Transverse colon (tissue), 4 donors: ENCODE measurements at regions not wholly inside any gene's neighbourhood (a gene's known extent, or its start where the extent isn't known, plus 50 kb on each side); places are given as distances from the start of the nearest gene placed in this dataset.

Experiments
- DNase-seq: peaks from one replicate; pipeline ENCODE4 v3.0.0-alpha.2; 2019
- H3K27ac ChIP-seq, 4 donors: fragments of 200-600 bp; sonication (generic); 2 replicates each; pipeline ENCODE4 v1.5.1; 2016 to 2018; ENCODE audit warnings: inconsistent platforms in 4 of 4
- H3K27me3 ChIP-seq: fragments of 200-600 bp; sonication (generic); 2 replicates; pipeline ENCODE4 v1.5.1; 2017; ENCODE audit warnings: inconsistent platforms
- H3K36me3 ChIP-seq, 4 donors: fragments of 200-600 bp; sonication (generic); 2 replicates each; pipeline ENCODE4 v1.5.1; 2017 to 2019; ENCODE audit warnings: inconsistent platforms in 4 of 4
- H3K4me1 ChIP-seq, 4 donors: fragments of 200-600 bp; sonication (generic); 2 replicates each; pipeline ENCODE4 v1.5.1; 2017 to 2020; ENCODE audit warnings: inconsistent platforms in 4 of 4
- H3K4me3 ChIP-seq, 4 donors: fragments of 200-600 bp; sonication (generic); 1 replicate in 1 of 4; 2 replicates in 3 of 4; pipeline versions ENCODE4 v1.5.1 to v1.6.1; 2017 to 2019; ENCODE audit warnings: inconsistent platforms in 4 of 4
- H3K9me3 ChIP-seq, 2 donors: fragments of 200-600 bp; sonication (generic); 2 replicates each; pipeline ENCODE4 v1.5.1; 2017 to 2019; ENCODE audit warnings: inconsistent platforms in 2 of 2
- CTCF ChIP-seq, 5 experiments: fragments of 200-600 bp in 3 of 5; fragments of 450-650 bp in 2 of 5; sonication (generic) in 3 of 5; IDR thresholded peaks; 1 replicate in 2 of 5; 2 replicates in 3 of 5; pipeline ENCODE4 v1.5.1; 2016 to 2017; ENCODE audit warnings: antibody characterized with exemption in 5 of 5, inconsistent platforms in 3 of 5, mild to moderate bottlenecking in 2 of 5, moderate library complexity in 1 of 5
- EP300 ChIP-seq: sonication (generic); formaldehyde crosslinking; IDR thresholded peaks from one replicate; pipeline ENCODE4 v1.6.1; 2017; ENCODE audit warnings: antibody characterized with exemption, low read depth
- POLR2A ChIP-seq: fragments of 450-650 bp; IDR thresholded peaks from one replicate; pipeline ENCODE4 v1.6.1; 2016; ENCODE audit warnings: antibody characterized with exemption, mild to moderate bottlenecking, moderate library complexity
- POLR2AphosphoS5 ChIP-seq, 3 donors: sonication (generic); formaldehyde crosslinking; IDR thresholded peaks; one replicate each; pipeline ENCODE4 v1.6.1; 2016; ENCODE audit warnings: antibody characterized with exemption in 3 of 3
- WGBS, 2 donors: methylation state at CpG; one replicate each; pipeline ENCODE4 v1.1.5; 2018; ENCODE audit warnings: low coverage in 1 of 2; 5-methylcytosine and 5-hydroxymethylcytosine counted together
- in situ Hi-C, 4 donors: fragments of 200-750 bp; cut with MboI; loops; one replicate each; pipeline versions ENCODE4 v1.15.0 to v1.15.1; 2017; ENCODE audit warnings: low sequenced_read_pairs in 3 of 4, low pct_ligation_motif_present in 1 of 4, low pct_unique_long_range_greater_than_20kb in 1 of 4
- intact Hi-C: fragments of 100-400 bp; cut with DNase I; formaldehyde crosslinking; loops from one replicate; pipeline ENCODE4 v1.15.1; 2023; ENCODE audit warnings: low total_unique reads

- DNase-seq, result no peak
- peaks cover 13% of the 10 kb centered on the region in 2 donors for H3K9me3 ChIP-seq
- H3K27me3 ChIP-seq, result no peaks in the 10 kb centered on the region
- in situ Hi-C loops, result no loop called here
- H3K36me3 ChIP-seq, result no peaks in the 10 kb centered on the region
- WGBS, 2 donors, result 60 to 74% methylated on average over 2 to 3 of the region's 3 CpGs
- TF ChIP-seq CTCF (IDR thresholded peaks at IDR 0.05), result no peak
- TF ChIP-seq POLR2AphosphoS5 (IDR thresholded peaks at IDR 0.05), result no peak
- no peak for TF ChIP-seq EP300
- TF ChIP-seq POLR2A, result no peak
- H3K27ac ChIP-seq, result no peak overlapping the region
- H3K4me1 ChIP-seq, result peaks cover 0 to 8% (median 0%) of the 10 kb centered on the region in 4 donors
- intact Hi-C loops, result no loop called here
- no peak overlapping the region for H3K4me3 ChIP-seq
Measured at GRCh38 chr22:22992474-22992873, 77.8 kb upstream of the GNAZ start.

DNA sequence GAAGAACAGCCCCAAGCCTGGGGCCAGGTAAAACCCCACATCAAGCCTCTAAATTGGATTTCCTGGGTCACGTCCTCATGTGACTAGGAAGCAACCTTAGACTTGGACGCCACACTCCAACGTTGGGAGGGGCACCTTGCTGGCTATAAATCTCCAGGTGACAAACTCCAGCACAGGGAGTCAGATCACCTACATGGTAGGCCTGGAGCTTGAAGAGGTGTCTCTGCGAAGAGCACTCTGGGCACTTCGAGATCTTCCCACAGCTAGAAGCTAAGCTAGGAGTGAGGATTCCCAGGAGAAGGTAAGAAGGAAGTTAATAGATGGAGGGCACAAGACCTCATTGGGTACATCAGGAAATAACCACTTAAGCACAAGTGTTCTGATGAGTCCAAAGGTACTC is 77.1 kb upstream of the GNAZ start:
- WGBS, 2 donors, result 59% methylated on average over 5 of the region's 5 CpGs; no CpG with 5 or more reads in 1 of the 2 donors

GRCh38 chr22:22995166-22995565 is 75.2 kb upstream of the GNAZ start:
- H3K27ac ChIP-seq, result no peak overlapping the region
- H3K27me3 ChIP-seq, result no peaks in the 10 kb centered on the region
- no peak for DNase-seq
- peaks cover 0 to 8% (median 0%) of the 10 kb centered on the region in 4 donors for H3K4me1 ChIP-seq
- intact Hi-C loops, result no loop called here
- no peak for TF ChIP-seq POLR2A
- no peak for TF ChIP-seq EP300
- TF ChIP-seq POLR2AphosphoS5 (IDR thresholded peaks at IDR 0.05), result no peak
- no peak for TF ChIP-seq CTCF (IDR thresholded peaks at IDR 0.05)
- peaks cover 17 to 21% of the 10 kb centered on the region in 2 donors for H3K9me3 ChIP-seq
- no peak overlapping the region for H3K4me3 ChIP-seq
- 30 to 31% methylated on average over 3 of the region's 3 CpGs for WGBS, 2 donors
- in situ Hi-C loops, result no loop called here
- H3K36me3 ChIP-seq, result no peaks in the 10 kb centered on the region

More for the DNA sequence above, 77.1 kb upstream of the GNAZ start:
- peaks cover 0 to 8% (median 0%) of the 10 kb centered on the region in 4 donors for H3K4me1 ChIP-seq
- H3K36me3 ChIP-seq, result no peaks in the 10 kb centered on the region
- H3K4me3 ChIP-seq, result no peak overlapping the region
- peaks cover 17 to 21% of the 10 kb centered on the region in 2 donors for H3K9me3 ChIP-seq
- intact Hi-C loops (no loop called here), in situ Hi-C loops (no loop called here)
- H3K27ac ChIP-seq, result no peak overlapping the region
- DNase-seq, result peak; percentile 16
- TF ChIP-seq EP300 (no peak), POLR2AphosphoS5 (IDR thresholded peaks at IDR 0.05) (no peak), POLR2A (no peak), CTCF (IDR thresholded peaks at IDR 0.05) (no peak)
- no peaks in the 10 kb centered on the region for H3K27me3 ChIP-seq

DNA sequence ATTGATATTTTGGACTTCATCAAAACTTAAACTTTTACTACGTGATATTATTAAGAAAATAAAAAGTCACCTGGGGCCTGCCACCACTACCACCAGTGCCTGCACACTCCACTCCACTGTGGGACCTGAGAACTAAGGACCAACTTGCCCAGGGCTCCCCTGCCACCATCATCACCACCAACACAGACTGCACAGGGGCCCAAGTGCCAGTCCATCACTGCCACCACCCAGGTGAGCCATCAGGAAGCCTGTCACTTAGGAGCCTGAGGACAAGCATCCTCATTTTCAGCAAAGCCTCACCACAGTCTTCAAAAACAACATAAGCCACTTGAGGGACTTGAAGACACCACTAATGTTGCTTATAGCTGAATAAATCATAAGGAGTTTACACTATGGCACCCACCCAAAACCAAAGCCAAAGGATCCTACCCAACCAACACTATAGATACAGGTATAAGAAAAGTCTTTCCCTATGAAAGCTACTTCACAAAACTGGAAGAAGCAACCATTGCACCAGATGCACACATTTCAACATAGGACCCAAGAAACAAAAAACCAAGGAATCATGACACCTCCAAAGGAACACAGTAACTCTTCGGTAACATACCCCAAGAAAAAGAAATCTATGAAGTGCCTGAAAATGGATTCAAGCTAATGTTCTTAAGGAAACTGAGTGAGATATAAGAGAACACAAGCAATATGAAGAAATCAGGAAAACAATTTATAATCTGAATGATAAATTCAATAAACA is 73.6 kb upstream of the GNAZ start:
- intact Hi-C loops, result no loop called here
- in situ Hi-C loops, result no loop called here
- TF ChIP-seq EP300, result no peak
- no peak for TF ChIP-seq POLR2AphosphoS5 (IDR thresholded peaks at IDR 0.05)
- no peak for TF ChIP-seq CTCF (IDR thresholded peaks at IDR 0.05)
- TF ChIP-seq POLR2A, result no peak
- 86 to 94% methylated on average over 2 of the region's 2 CpGs for WGBS, 2 donors
- no peaks in the 10 kb centered on the region for H3K36me3 ChIP-seq
- H3K9me3 ChIP-seq, result peaks cover 17 to 21% of the 10 kb centered on the region in 2 donors
- no peak overlapping the region for H3K27ac ChIP-seq
- H3K4me3 ChIP-seq, result no peak overlapping the region
- no peaks in the 10 kb centered on the region for H3K27me3 ChIP-seq
- DNase-seq, result no peak
- peaks cover 0 to 8% (median 0%) of the 10 kb centered on the region in 4 donors for H3K4me1 ChIP-seq
